K562 (cell line): ENCODE measurements at regions not wholly inside any gene's neighbourhood (a gene's known extent, or its start where the extent isn't known, plus 50 kb on each side); places are given as distances from the start of the nearest gene placed in this dataset.

ENCODE experiments used
- ATAC-seq: fragments of 200-7000 bp; cut with Tn5 transposase; 3 replicates; pipeline ENCODE4 v1.9.1; 2020; ENCODE audit warnings: moderate library complexity
- BruUV-seq: library from RNA; stranded (reverse); fragments of 400-500 nt; replicated peaks from 2 replicates; lab custom pipeline; 2021; lab: Mats Ljungman, UMichigan
- CTCF ChIA-PET: fragments of 300-600 bp; formaldehyde crosslinking; extraction: SDS; loops from one replicate; lab custom pipeline; 2021; ENCODE audit warnings: low intra/inter-chr PET ratio; lab: Yijun Ruan, JAX
- POLR2A ChIA-PET: fragments of 300-600, 350-650 bp; sonication (Branson Sonifier 250); formaldehyde crosslinking; extraction: SDS; loops from one replicate; lab custom pipeline; 2021; ENCODE audit warnings: antibody characterized with exemption, inconsistent platforms; lab: Yijun Ruan, JAX
- DNase-seq, 4 experiments: peaks; one replicate each; pipeline versions ENCODE4 v3.0.0 to v3.0.0-alpha.2; 2011 to 2018; ENCODE audit warnings: low spot score in 3 of 4, mixed read lengths in 3 of 4; ENCODE audit errors: extremely low read depth in 1 of 4
- FAIRE-seq: peaks from 2 replicates; lab custom pipeline; 2011; peaks lifted over from hg19 to GRCh38; lab: Jason Lieb, UNC
- H2AFZ ChIP-seq: 2 replicates; pipeline ENCODE4 v1.6.0; 2011; ENCODE audit warnings: low read depth, low read length, control low read depth, inconsistent platforms
- H3K27ac ChIP-seq: fragments of 200-600 bp; 3 replicates; pipeline ENCODE4 v1.8.0; 2011; ENCODE audit warnings: low read depth, mild to moderate bottlenecking, control low read depth, inconsistent platforms, low read length, moderate library complexity, mixed read lengths; ENCODE audit errors: extremely low read depth
- H3K27me3 ChIP-seq, 2 experiments: fragments of 300-600 bp in 1 of 2; 2 replicates in 1 of 2; 3 replicates in 1 of 2; pipeline versions ENCODE4 v1.6.0 to v1.8.0; 2011; ENCODE audit warnings: inconsistent platforms in 2 of 2, low read length in 2 of 2, mild to moderate bottlenecking in 1 of 2, mixed read lengths in 1 of 2, moderate library complexity in 1 of 2; ENCODE audit not compliant: control insufficient read depth in 2 of 2, insufficient read depth in 2 of 2
- H3K36me3 ChIP-seq: fragments of 300-600 bp; 3 replicates; pipeline ENCODE4 v1.8.0; 2011; ENCODE audit warnings: mild to moderate bottlenecking, low read length, inconsistent platforms; ENCODE audit not compliant: control insufficient read depth, insufficient read depth
- H3K4me1 ChIP-seq, 2 experiments: fragments of 200-600 bp in 1 of 2; replicated peaks in 1 of 2; 2 replicates in 1 of 2; 3 replicates in 1 of 2; pipeline versions ENCODE4 v1.5.1 to v1.8.0; 2011; ENCODE audit warnings: inconsistent platforms in 2 of 2, low read length in 2 of 2, mild to moderate bottlenecking in 1 of 2, mixed read lengths in 1 of 2, moderate library complexity in 1 of 2; ENCODE audit not compliant: control insufficient read depth in 2 of 2, insufficient read depth in 2 of 2
- H3K4me2 ChIP-seq: 2 replicates; pipeline ENCODE4 v1.6.1; 2011; ENCODE audit warnings: low read length, control low read depth, inconsistent platforms, mixed read lengths; ENCODE audit not compliant: insufficient read depth
- H3K4me3 ChIP-seq: fragments of 200-600 bp; sonication (generic), shearing (Covaris generic); 2 replicates; pipeline ENCODE4 v1.5.1; 2016; ENCODE audit warnings: control low read depth, inconsistent platforms
- H3K79me2 ChIP-seq: fragments of 200-600 bp; 3 replicates; pipeline ENCODE4 v1.8.0; 2011; ENCODE audit warnings: low read length, inconsistent platforms; ENCODE audit not compliant: control insufficient read depth, insufficient read depth
- H3K9ac ChIP-seq, 2 experiments: 2 replicates each; pipeline versions ENCODE4 v1.6.0 to v1.6.1; 2011; ENCODE audit warnings: low read depth in 2 of 2, low read length in 2 of 2, control low read depth in 1 of 2, inconsistent platforms in 1 of 2, mild to moderate bottlenecking in 1 of 2, mixed read lengths in 1 of 2; ENCODE audit not compliant: insufficient read depth in 1 of 2
- H3K9me1 ChIP-seq: one replicate; pipeline ENCODE4 v1.6.0; 2011; ENCODE audit warnings: inconsistent platforms, mild to moderate bottlenecking, low read length, moderate library complexity; ENCODE audit not compliant: control insufficient read depth, insufficient read depth
- H3K9me3 ChIP-seq: replicated peaks from 2 replicates; pipeline ENCODE4 v1.5.1; 2011; ENCODE audit warnings: low read depth, low read length, inconsistent platforms; ENCODE audit not compliant: control insufficient read depth, insufficient read depth
- H4K20me1 ChIP-seq: replicated peaks from 2 replicates; pipeline ENCODE4 v1.6.1; 2011; ENCODE audit warnings: low read length, inconsistent platforms, mixed read lengths; ENCODE audit not compliant: control insufficient read depth, insufficient read depth
- BRF1 ChIP-seq: IDR thresholded peaks from 3 replicates; pipeline ENCODE4 v1.6.1; 2011; ENCODE audit warnings: borderline replicate concordance, mild to moderate bottlenecking; ENCODE audit not compliant: insufficient read length; ENCODE audit errors: extremely low read depth
- HDAC1 ChIP-seq, 2 experiments: fragments of 450-650 bp; IDR thresholded peaks; 2 replicates each; pipeline ENCODE4 v1.6.1; 2016 to 2017; ENCODE audit warnings: inconsistent platforms in 1 of 2, mild to moderate bottlenecking in 1 of 2, moderate library complexity in 1 of 2
- KDM2B ChIP-seq: fragments of 250-450 bp; sonication (Bioruptor Pico); IDR thresholded peaks from 2 replicates; pipeline ENCODE4 v1.8.0; 2021; ENCODE audit warnings: mild to moderate bottlenecking, moderate library complexity
- KLF13 ChIP-seq: fragments of 450-650 bp; IDR thresholded peaks from 2 replicates; pipeline ENCODE4 v1.6.1; 2016; ENCODE audit warnings: missing genetic modification characterization, low read depth, mild to moderate bottlenecking, missing compliant biosample characterization, moderate library complexity, borderline replicate concordance
- MCM7 ChIP-seq, 2 experiments: fragments of 450-650 bp; IDR thresholded peaks; 2 replicates each; pipeline ENCODE4 v1.6.1; 2016 to 2018
- NELFE ChIP-seq: IDR thresholded peaks from 2 replicates; pipeline ENCODE4 v1.6.1; 2011; ENCODE audit warnings: mild to moderate bottlenecking; ENCODE audit not compliant: insufficient read depth, insufficient read length
- SIN3B ChIP-seq: fragments of 450-650 bp; IDR thresholded peaks from 2 replicates; pipeline ENCODE4 v1.6.1; 2017; ENCODE audit warnings: low read depth, mild to moderate bottlenecking, moderate library complexity
- SMAD4 ChIP-seq: fragments of 250-450 bp; sonication (Bioruptor Pico); conservative IDR thresholded peaks from 2 replicates; pipeline ENCODE4 v1.8.0; 2021; ENCODE audit warnings: inconsistent platforms, mild to moderate bottlenecking, moderate library complexity
- TCF7 ChIP-seq: sonication (generic); IDR thresholded peaks from 2 replicates; pipeline ENCODE4 v1.6.1; 2016; ENCODE audit warnings: antibody characterized with exemption, borderline replicate concordance
- TEAD4 ChIP-seq, 2 experiments: sonication (generic) in 1 of 2; formaldehyde crosslinking in 1 of 2; IDR thresholded peaks; 2 replicates each; pipeline versions ENCODE4 v1.6.1 to v1.8.0; 2012 to 2022; ENCODE audit warnings: borderline replicate concordance in 1 of 2, inconsistent platforms in 1 of 2, low read length in 1 of 2, mild to moderate bottlenecking in 1 of 2, missing genetic modification reagents in 1 of 2
- U2AF1 ChIP-seq: fragments of 200-400 bp; formaldehyde crosslinking; optimal IDR thresholded peaks from 2 replicates; pipeline ENCODE3; 2017; ENCODE audit warnings: mild to moderate bottlenecking, low read depth, low read length, moderate library complexity
- ZNF699 ChIP-seq: fragments of 250-450 bp; sonication (Bioruptor Pico); IDR thresholded peaks from 2 replicates; pipeline ENCODE4 v1.8.0; 2021; ENCODE audit warnings: mild to moderate bottlenecking, moderate library complexity; ENCODE audit not compliant: insufficient replicate concordance
- WGBS: fragments of 100-300 bp; shearing (Covaris generic); methylation state at CpG from one replicate; pipeline ENCODE4 v1.1.6; 2016; ENCODE audit warnings: low coverage, mixed read lengths; ENCODE audit not compliant: insufficient coverage; ENCODE audit errors: missing lambda C conversion rate; 5-methylcytosine and 5-hydroxymethylcytosine counted together
- in situ Hi-C: fragments of 300-500 bp; cut with MboI; formaldehyde crosslinking; loops from 4 replicates; pipeline ENCODE4 v1.15.0; 2018; ENCODE audit warnings: inconsistent platforms, mixed read lengths
- intact Hi-C: fragments of 100-400 bp; cut with micrococcal nuclease; formaldehyde crosslinking; loops from 2 replicates; pipeline ENCODE4 v1.14.2; 2022
- TF ChIP-seq, protein P1 (sequence below): fragments of 200-800 bp; sonication (Bioruptor generic); IDR thresholded peaks from 2 replicates; pipeline ENCODE4 v1.6.1; 2017; ENCODE audit warnings: missing genetic modification characterization, missing compliant biosample characterization
- TF ChIP-seq, protein P2 (sequence below): fragments of 450-650 bp; formaldehyde crosslinking; IDR thresholded peaks from 2 replicates; pipeline ENCODE4 v1.4.0; 2020; ENCODE audit warnings: mild to moderate bottlenecking
- TF ChIP-seq, protein P3 (sequence below): fragments of 450-650 bp; IDR thresholded peaks from 2 replicates; pipeline ENCODE4 v1.6.1; 2017; ENCODE audit warnings: antibody characterized with exemption

DNA sequence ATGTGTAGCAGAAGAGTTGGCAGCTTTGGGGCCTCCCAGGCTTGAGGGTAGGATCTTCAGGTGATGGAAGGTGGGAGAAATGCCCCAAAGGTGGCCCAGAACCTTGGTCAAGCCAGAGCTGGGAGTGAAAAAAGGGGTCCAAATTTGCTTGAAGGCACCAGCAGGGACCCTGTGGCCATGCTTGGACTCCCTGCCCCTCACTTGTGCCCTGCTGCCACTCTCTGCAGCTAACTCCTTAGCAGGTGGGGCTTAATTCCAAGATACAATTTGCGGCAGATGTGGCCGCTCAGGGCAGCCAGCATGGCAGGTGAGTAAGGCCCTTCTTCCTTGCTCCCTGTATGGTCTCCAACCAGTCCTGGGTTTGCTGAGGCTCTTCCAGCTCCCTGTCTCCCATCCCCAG is 51.3 kb upstream of the ADRA1D start:
- 0% methylated on average over 2 of the region's 2 CpGs for WGBS
- FAIRE-seq, result no peak
- Histone ChIP-seq H3K9me1 (no peaks in the 10 kb centered on the region), H3K4me1 (no peaks in the 10 kb centered on the region; a peak in 1 of 5 replicates), H3K9me3 (no peaks in the 10 kb centered on the region), H3K4me3 (no peak overlapping the region), H3K36me3 (no peaks in the 10 kb centered on the region), H3K27ac (no peak overlapping the region), H3K27me3 (peaks cover 0 to 9% of the 10 kb centered on the region in 2 experiments; a peak in 1 of 5 replicates), H3K4me2 (no peak overlapping the region), H4K20me1 (no peaks in the 10 kb centered on the region), H3K79me2 (no peaks in the 10 kb centered on the region), H2AFZ (no peak overlapping the region), H3K9ac (no peak overlapping the region)
- ATAC-seq, result no peak
- in situ Hi-C loops, result no loop called here
- BruUV-seq, result no TSS peak
- intact Hi-C loops, result no loop called here
- DNase-seq, result no peak
- ChIA-PET POLR2A (interaction anchor here (0.6 to 0.8 kb wide), 2 partner anchors 14 to 42 kb away, joined by 3 read pairs; no protein-coding TSS in a partner anchor), CTCF (no interaction called here)
- TF ChIP-seq, protein P1, sequence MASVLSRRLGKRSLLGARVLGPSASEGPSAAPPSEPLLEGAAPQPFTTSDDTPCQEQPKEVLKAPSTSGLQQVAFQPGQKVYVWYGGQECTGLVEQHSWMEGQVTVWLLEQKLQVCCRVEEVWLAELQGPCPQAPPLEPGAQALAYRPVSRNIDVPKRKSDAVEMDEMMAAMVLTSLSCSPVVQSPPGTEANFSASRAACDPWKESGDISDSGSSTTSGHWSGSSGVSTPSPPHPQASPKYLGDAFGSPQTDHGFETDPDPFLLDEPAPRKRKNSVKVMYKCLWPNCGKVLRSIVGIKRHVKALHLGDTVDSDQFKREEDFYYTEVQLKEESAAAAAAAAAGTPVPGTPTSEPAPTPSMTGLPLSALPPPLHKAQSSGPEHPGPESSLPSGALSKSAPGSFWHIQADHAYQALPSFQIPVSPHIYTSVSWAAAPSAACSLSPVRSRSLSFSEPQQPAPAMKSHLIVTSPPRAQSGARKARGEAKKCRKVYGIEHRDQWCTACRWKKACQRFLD (CRISPR knock-in tag), result no peak
- TF ChIP-seq TEAD4 (IDR thresholded peaks at IDR 0.05; ENCODE audit: low read length), result no peak
- no peak for TF ChIP-seq TEAD4 (CRISPR knock-in tag; IDR thresholded peaks at IDR 0.05; ENCODE audit: borderline replicate concordance)
- no peak for TF ChIP-seq BRF1
- TF ChIP-seq MCM7 (IDR thresholded peaks at IDR 0.05), result no peak
- no peak for TF ChIP-seq SIN3B
- TF ChIP-seq, protein P2, sequence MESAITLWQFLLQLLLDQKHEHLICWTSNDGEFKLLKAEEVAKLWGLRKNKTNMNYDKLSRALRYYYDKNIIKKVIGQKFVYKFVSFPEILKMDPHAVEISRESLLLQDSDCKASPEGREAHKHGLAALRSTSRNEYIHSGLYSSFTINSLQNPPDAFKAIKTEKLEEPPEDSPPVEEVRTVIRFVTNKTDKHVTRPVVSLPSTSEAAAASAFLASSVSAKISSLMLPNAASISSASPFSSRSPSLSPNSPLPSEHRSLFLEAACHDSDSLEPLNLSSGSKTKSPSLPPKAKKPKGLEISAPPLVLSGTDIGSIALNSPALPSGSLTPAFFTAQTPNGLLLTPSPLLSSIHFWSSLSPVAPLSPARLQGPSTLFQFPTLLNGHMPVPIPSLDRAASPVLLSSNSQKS (CRISPR knock-in tag), result no peak
- TF ChIP-seq, protein P3, sequence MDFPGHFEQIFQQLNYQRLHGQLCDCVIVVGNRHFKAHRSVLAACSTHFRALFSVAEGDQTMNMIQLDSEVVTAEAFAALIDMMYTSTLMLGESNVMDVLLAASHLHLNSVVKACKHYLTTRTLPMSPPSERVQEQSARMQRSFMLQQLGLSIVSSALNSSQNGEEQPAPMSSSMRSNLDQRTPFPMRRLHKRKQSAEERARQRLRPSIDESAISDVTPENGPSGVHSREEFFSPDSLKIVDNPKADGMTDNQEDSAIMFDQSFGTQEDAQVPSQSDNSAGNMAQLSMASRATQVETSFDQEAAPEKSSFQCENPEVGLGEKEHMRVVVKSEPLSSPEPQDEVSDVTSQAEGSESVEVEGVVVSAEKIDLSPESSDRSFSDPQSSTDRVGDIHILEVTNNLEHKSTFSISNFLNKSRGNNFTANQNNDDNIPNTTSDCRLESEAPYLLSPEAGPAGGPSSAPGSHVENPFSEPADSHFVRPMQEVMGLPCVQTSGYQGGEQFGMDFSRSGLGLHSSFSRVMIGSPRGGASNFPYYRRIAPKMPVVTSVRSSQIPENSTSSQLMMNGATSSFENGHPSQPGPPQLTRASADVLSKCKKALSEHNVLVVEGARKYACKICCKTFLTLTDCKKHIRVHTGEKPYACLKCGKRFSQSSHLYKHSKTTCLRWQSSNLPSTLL, result no peak
- TF ChIP-seq KDM2B, result no peak
- TF ChIP-seq HDAC1 (IDR thresholded peaks at IDR 0.05), result no peak
- no peak for TF ChIP-seq TCF7
- no peak for TF ChIP-seq KLF13 (tag)
- no peak for TF ChIP-seq ZNF699 (CRISPR knock-in tag)
- TF ChIP-seq SMAD4 (CRISPR knock-in tag), result no peak
- no peak for TF ChIP-seq NELFE
- no peak for TF ChIP-seq U2AF1
